IMR-90 (cell line): ENCODE measurements at regions not wholly inside any gene's neighbourhood (a gene's known extent, or its start where the extent isn't known, plus 50 kb on each side); places are given as distances from the start of the nearest gene placed in this dataset.

Source experiments
- ATAC-seq: fragments of 200-7000 bp; cut with Tn5 transposase; 2 replicates; pipeline ENCODE4 v1.9.1; 2020; ENCODE audit warnings: low read depth, mild to moderate bottlenecking, moderate library complexity
- BruUV-seq: library from RNA; stranded (reverse); fragments of 400-500 nt; replicated peaks from 2 replicates; lab custom pipeline; 2021; lab: Mats Ljungman, UMichigan
- CTCF ChIA-PET: fragments of 300-600 bp; formaldehyde crosslinking; extraction: SDS; loops from one replicate; lab custom pipeline; 2021; ENCODE audit warnings: antibody characterized with exemption; lab: Yijun Ruan, JAX
- POLR2A ChIA-PET: fragments of 300-600 bp; sonication (Branson Sonifier 250); formaldehyde crosslinking; loops from one replicate; lab custom pipeline; 2022; ENCODE audit warnings: antibody characterized with exemption; ENCODE audit not compliant: unreplicated experiment; lab: Charles Lee
- DNase-seq: peaks from one replicate; pipeline ENCODE4 v3.0.0; 2013
- H2AFZ ChIP-seq: replicated peaks from 2 replicates; pipeline ENCODE3; 2013; ENCODE audit warnings: low read length, mild to moderate bottlenecking; ENCODE audit not compliant: poor library complexity
- H2AK5ac ChIP-seq: 2 replicates; pipeline ENCODE4 v1.6.1; 2013; ENCODE audit warnings: low read depth, low read length, inconsistent platforms
- H2AK9ac ChIP-seq: replicated peaks from 2 replicates; pipeline ENCODE3; 2013; ENCODE audit warnings: mild to moderate bottlenecking, low read depth, low read length, moderate library complexity; ENCODE audit not compliant: poor library complexity
- H2BK120ac ChIP-seq: 2 replicates; pipeline ENCODE4 v1.6.1; 2013; ENCODE audit warnings: low read depth, low read length, inconsistent platforms
- H2BK15ac ChIP-seq: 3 replicates; pipeline ENCODE4 v1.6.1; 2013; ENCODE audit warnings: low read depth, low read length, inconsistent platforms
- H2BK20ac ChIP-seq: 2 replicates; pipeline ENCODE4 v1.6.1; 2013; ENCODE audit warnings: low read depth, mild to moderate bottlenecking, inconsistent platforms, low read length, moderate library complexity
- H2BK5ac ChIP-seq: 2 replicates; pipeline ENCODE4 v1.6.1; 2013; ENCODE audit warnings: mild to moderate bottlenecking, low read depth, low read length, inconsistent platforms; ENCODE audit not compliant: poor library complexity, severe bottlenecking
- H3K14ac ChIP-seq: replicated peaks from 2 replicates; pipeline ENCODE4 v1.6.1; 2013; ENCODE audit warnings: low read depth, low read length, inconsistent platforms
- H3K18ac ChIP-seq: 2 replicates; pipeline ENCODE4 v1.6.1; 2013; ENCODE audit warnings: low read depth, low read length, control low read depth
- H3K23ac ChIP-seq: 2 replicates; pipeline ENCODE4 v1.6.1; 2013; ENCODE audit warnings: low read depth, low read length, inconsistent platforms
- H3K27ac ChIP-seq: 2 replicates; pipeline ENCODE4 v1.5.1; 2013; ENCODE audit warnings: mild to moderate bottlenecking, control low read depth, low read length; ENCODE audit not compliant: insufficient read depth
- H3K27me3 ChIP-seq: 2 replicates; pipeline ENCODE4 v1.6.1; 2013; ENCODE audit warnings: low read length; ENCODE audit not compliant: control insufficient read depth, insufficient read depth
- H3K36me3 ChIP-seq: 2 replicates; pipeline ENCODE4 v1.6.1; 2013; ENCODE audit warnings: low read length, mixed read lengths; ENCODE audit not compliant: control insufficient read depth, insufficient read depth
- H3K4ac ChIP-seq: 2 replicates; pipeline ENCODE4 v1.6.1; 2013; ENCODE audit warnings: low read depth, low read length, inconsistent platforms
- H3K4me1 ChIP-seq: 2 replicates; pipeline ENCODE4 v1.6.1; 2013; ENCODE audit warnings: low read length, mixed read lengths; ENCODE audit not compliant: control insufficient read depth, insufficient read depth
- H3K4me2 ChIP-seq: 2 replicates; pipeline ENCODE4 v1.6.1; 2013; ENCODE audit warnings: low read depth, mild to moderate bottlenecking, control low read depth, low read length, moderate library complexity
- H3K4me3 ChIP-seq: 2 replicates; pipeline ENCODE4 v1.5.1; 2013; ENCODE audit warnings: low read depth, mild to moderate bottlenecking, control low read depth, low read length, moderate library complexity; ENCODE audit not compliant: insufficient read depth
- H3K56ac ChIP-seq: 2 replicates; pipeline ENCODE4 v1.6.1; 2013; ENCODE audit warnings: low read length, inconsistent platforms; ENCODE audit not compliant: insufficient read depth; ENCODE audit errors: extremely low read depth
- H3K79me1 ChIP-seq, 2 experiments: 2 replicates each; pipeline ENCODE4 v1.6.1; 2013; ENCODE audit warnings: low read length in 2 of 2, inconsistent platforms in 1 of 2, low read depth in 1 of 2
- H3K9ac ChIP-seq: 2 replicates; pipeline ENCODE4 v1.6.1; 2013; ENCODE audit warnings: low read depth, low read length, control low read depth
- H3K9me1 ChIP-seq: 2 replicates; pipeline ENCODE4 v1.6.1; 2013; ENCODE audit warnings: low read length, inconsistent platforms; ENCODE audit not compliant: insufficient read depth
- H3K9me3 ChIP-seq: 2 replicates; pipeline ENCODE4 v1.6.1; 2013; ENCODE audit warnings: low read length; ENCODE audit not compliant: control insufficient read depth, insufficient read depth
- H4K20me1 ChIP-seq: 2 replicates; pipeline ENCODE4 v1.6.1; 2013; ENCODE audit warnings: low read length, inconsistent platforms; ENCODE audit not compliant: insufficient read depth
- H4K5ac ChIP-seq: 2 replicates; pipeline ENCODE4 v1.6.1; 2013; ENCODE audit warnings: mild to moderate bottlenecking, low read depth, low read length, control low read depth
- H4K8ac ChIP-seq, 2 experiments: 2 replicates each; pipeline ENCODE4 v1.6.1; 2013; ENCODE audit warnings: low read depth in 2 of 2, low read length in 2 of 2, control low read depth in 1 of 2, inconsistent platforms in 1 of 2
- H4K91ac ChIP-seq: 2 replicates; pipeline ENCODE4 v1.6.1; 2013; ENCODE audit warnings: low read depth, low read length, inconsistent platforms; ENCODE audit not compliant: insufficient read depth
- CEBPB ChIP-seq: IDR thresholded peaks from 2 replicates; pipeline ENCODE4 v1.6.1; 2012; ENCODE audit warnings: low read depth, low read length, improper control_type of control experiment
- FOS ChIP-seq: fragments of 150-350 bp; IDR thresholded peaks from 2 replicates; pipeline ENCODE4 v1.6.1; 2016; ENCODE audit warnings: low read depth, low read length
- MXI1 ChIP-seq: IDR thresholded peaks from 2 replicates; pipeline ENCODE4 v1.6.1; 2012; ENCODE audit warnings: low read depth, mild to moderate bottlenecking, low read length, moderate library complexity, borderline replicate concordance
- POLR2A ChIP-seq: IDR thresholded peaks from 2 replicates; pipeline ENCODE4 v1.6.1; 2012; ENCODE audit warnings: mild to moderate bottlenecking, low read depth, low read length
- RCOR1 ChIP-seq: IDR thresholded peaks from 2 replicates; pipeline ENCODE4 v1.6.1; 2012; ENCODE audit warnings: mild to moderate bottlenecking, low read length, improper control_type of control experiment; ENCODE audit not compliant: insufficient replicate concordance
- RFX5 ChIP-seq: IDR thresholded peaks from 2 replicates; pipeline ENCODE4 v1.8.0; 2012; ENCODE audit warnings: low read depth, mild to moderate bottlenecking, low read length, moderate library complexity
- WGBS, 2 experiments: methylation state at CpG; one replicate each; pipeline versions ENCODE4 v1.1.5 to v1.1.7; 2013; ENCODE audit warnings: missing lambda C conversion rate in 2 of 2; ENCODE audit not compliant: insufficient read length in 1 of 2; ENCODE audit errors: extremely low coverage in 2 of 2; 5-methylcytosine and 5-hydroxymethylcytosine counted together
- dilution Hi-C: fragments of 300-500 bp; cut with HindIII; formaldehyde crosslinking; loops from one replicate; pipeline ENCODE4 v1.14.3; 2018; ENCODE audit warnings: low sequenced_read_pairs; ENCODE audit not compliant: unreplicated experiment
- in situ Hi-C: fragments of 300-500 bp; cut with MboI; formaldehyde crosslinking; loops from 3 replicates; pipeline ENCODE4 v1.14.3; 2019; ENCODE audit warnings: low sequenced_read_pairs, inconsistent platforms, mixed read lengths
- intact Hi-C: fragments of 100-400 bp; cut with micrococcal nuclease; formaldehyde crosslinking; loops from 2 replicates; pipeline ENCODE4 v1.10.0; 2022
- TF ChIP-seq, protein P1 (sequence below): fragments of 150-350 bp; IDR thresholded peaks from 2 replicates; pipeline ENCODE4 v1.6.1; 2017; ENCODE audit warnings: mild to moderate bottlenecking, antibody characterized with exemption, low read length, low read depth

DNA sequence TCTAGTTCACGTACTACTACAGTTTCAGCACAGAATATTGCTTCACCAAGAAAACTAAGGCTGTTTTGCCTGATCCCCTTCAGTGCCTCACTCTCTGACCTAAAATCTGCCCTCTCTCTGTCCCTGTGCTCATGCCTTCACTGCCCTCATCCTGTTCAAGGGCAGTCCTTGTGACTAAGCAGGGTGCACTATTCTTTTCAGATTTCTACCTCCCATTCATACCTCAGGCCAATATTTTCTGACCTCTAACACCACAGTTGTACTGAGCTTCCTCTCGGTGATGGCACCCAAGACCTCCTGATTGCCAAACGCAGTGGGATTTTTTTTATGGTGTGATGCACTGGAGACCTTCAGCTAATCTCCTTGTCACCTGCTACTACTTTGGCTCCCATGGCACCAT is 57.7 kb upstream of the GADD45A start:
- BruUV-seq: no TSS peak
- H3K23ac ChIP-seq: no peak overlapping the region
- POLR2A ChIA-PET: no interaction called here
- H2AK9ac ChIP-seq: no peak overlapping the region
- H3K4ac ChIP-seq: no peak overlapping the region
- H3K36me3 ChIP-seq: no peaks in the 10 kb centered on the region
- H3K27me3 ChIP-seq: no peaks in the 10 kb centered on the region; the same call in 1 of the 2 replicates
- H3K4me3 ChIP-seq: no peak overlapping the region
- no peak overlapping the region for H3K4me2 ChIP-seq
- no peak overlapping the region for H4K5ac ChIP-seq
- 0 out of 2 replicates have a peak, but pooled peaks cover 3% of the 10 kb centered on the region for H3K9me1 ChIP-seq
- no peak overlapping the region; the same call in 1 of the 2 replicates for H2BK20ac ChIP-seq
- intact Hi-C loops (loop anchor here (5.0 kb wide), 1 partner anchor 45 kb away; no protein-coding TSS in a partner anchor), in situ Hi-C loops (no loop called here), dilution Hi-C loops (no loop called here)
- no peaks in the 10 kb centered on the region for H3K79me1 ChIP-seq
- no peak overlapping the region for H3K56ac ChIP-seq
- no peaks in the 10 kb centered on the region for H4K20me1 ChIP-seq
- H2AFZ ChIP-seq: no peak overlapping the region
- H2AK5ac ChIP-seq: no peak overlapping the region
- ATAC-seq (no peak), DNase-seq (no peak)
- H4K8ac ChIP-seq: no peak overlapping the region
- no peak overlapping the region for H4K91ac ChIP-seq
- no peak overlapping the region for H2BK15ac ChIP-seq
- H3K14ac ChIP-seq: no peak overlapping the region
- no CpG with 5 or more reads among the region's 3 CpGs for WGBS, 2 experiments
- peaks cover 1% of the 10 kb centered on the region; the same call in 1 of the 2 replicates for H3K4me1 ChIP-seq
- H3K9ac ChIP-seq: no peak overlapping the region
- H2BK120ac ChIP-seq: no peak overlapping the region
- CTCF ChIA-PET: no interaction called here
- H3K9me3 ChIP-seq: no peaks in the 10 kb centered on the region
- no peak overlapping the region for H3K27ac ChIP-seq
- H2BK5ac ChIP-seq: no peak overlapping the region
- H3K18ac ChIP-seq: no peak overlapping the region
- TF ChIP-seq, protein P1, sequence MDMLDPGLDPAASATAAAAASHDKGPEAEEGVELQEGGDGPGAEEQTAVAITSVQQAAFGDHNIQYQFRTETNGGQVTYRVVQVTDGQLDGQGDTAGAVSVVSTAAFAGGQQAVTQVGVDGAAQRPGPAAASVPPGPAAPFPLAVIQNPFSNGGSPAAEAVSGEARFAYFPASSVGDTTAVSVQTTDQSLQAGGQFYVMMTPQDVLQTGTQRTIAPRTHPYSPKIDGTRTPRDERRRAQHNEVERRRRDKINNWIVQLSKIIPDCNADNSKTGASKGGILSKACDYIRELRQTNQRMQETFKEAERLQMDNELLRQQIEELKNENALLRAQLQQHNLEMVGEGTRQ: no peak
- TF ChIP-seq MXI1 (no peak), POLR2A (no peak), RCOR1 (no peak), FOS (no peak), CEBPB (no peak), RFX5 (no peak)
